ENCODE measurements at regions not wholly inside any gene's neighbourhood (a gene's known extent, or its start where the extent isn't known, plus 50 kb on each side); places are given as distances from the start of the nearest gene placed in this dataset.

DNA sequence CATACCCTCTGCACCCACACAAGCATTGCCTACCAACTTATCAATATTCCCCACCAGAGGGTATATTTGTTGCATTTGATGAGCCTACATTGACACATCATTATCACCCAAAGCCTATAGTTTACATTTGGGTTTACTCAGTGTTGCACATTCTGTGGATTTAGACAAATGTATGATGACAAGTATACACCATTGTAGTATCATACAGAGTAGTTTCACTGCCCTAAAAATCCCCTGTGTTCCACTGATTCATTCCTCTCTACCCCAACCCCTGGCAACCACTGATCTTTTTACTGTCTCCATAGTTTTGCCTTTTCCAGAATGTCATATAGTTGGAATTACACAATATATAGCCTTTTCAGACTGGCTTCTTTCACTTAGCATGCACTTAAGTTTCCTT lies 85.7 kb upstream of the CPLX2 start:
- Histone ChIP-seq H3K4me2 (ENCODE audit: low read length) (no peak overlapping the region), H3K4me1 (ENCODE audit: control insufficient read depth in 1 of 2, insufficient read depth in 2 of 2, low read length in 2 of 2) (no peaks in the 10 kb centered on the region), H3K4ac (ENCODE audit: low read depth, low read length) (no peak overlapping the region), H3K9ac (ENCODE audit: low read length) (no peak overlapping the region), H2AK5ac (ENCODE audit: low read length) (no peak overlapping the region), H3K79me2 (ENCODE audit: control insufficient read depth, insufficient read depth, low read length, poor library complexity) (no peaks in the 10 kb centered on the region), H4K8ac (ENCODE audit: low read depth, low read length) (no peak overlapping the region), H3K9me3 (ENCODE audit: insufficient read depth, low read depth, low read length) (no peaks in the 10 kb centered on the region), H3K27ac (ENCODE audit: low read depth, low read length) (no peak overlapping the region), H2AFZ (ENCODE audit: insufficient read depth, low read length, poor library complexity) (no peak overlapping the region), H3K23ac (ENCODE audit: low read length) (no peak overlapping the region), H4K91ac (ENCODE audit: low read depth, low read length) (no peak overlapping the region), H3K14ac (ENCODE audit: low read length) (no peak overlapping the region), H3K18ac (ENCODE audit: low read length) (no peak overlapping the region), H2BK5ac (ENCODE audit: low read depth, low read length, poor library complexity) (no peak overlapping the region), H2BK12ac (ENCODE audit: low read length) (no peak overlapping the region), H3K4me3 (ENCODE audit: low read depth, low read length) (no peak overlapping the region), H2BK120ac (ENCODE audit: insufficient read depth, low read length, poor library complexity) (no peak overlapping the region), H3K36me3 (ENCODE audit: control insufficient read depth in 1 of 2, insufficient read depth in 2 of 2, low read length in 2 of 2) (no peaks in the 10 kb centered on the region), H4K12ac (ENCODE audit: low read depth, low read length) (no peak overlapping the region), H3K79me1 (ENCODE audit: low read length) (no peaks in the 10 kb centered on the region), H3K27me3 (ENCODE audit: insufficient read depth, low read length) (no peaks in the 10 kb centered on the region)
- no peak for DNase-seq

DNA sequence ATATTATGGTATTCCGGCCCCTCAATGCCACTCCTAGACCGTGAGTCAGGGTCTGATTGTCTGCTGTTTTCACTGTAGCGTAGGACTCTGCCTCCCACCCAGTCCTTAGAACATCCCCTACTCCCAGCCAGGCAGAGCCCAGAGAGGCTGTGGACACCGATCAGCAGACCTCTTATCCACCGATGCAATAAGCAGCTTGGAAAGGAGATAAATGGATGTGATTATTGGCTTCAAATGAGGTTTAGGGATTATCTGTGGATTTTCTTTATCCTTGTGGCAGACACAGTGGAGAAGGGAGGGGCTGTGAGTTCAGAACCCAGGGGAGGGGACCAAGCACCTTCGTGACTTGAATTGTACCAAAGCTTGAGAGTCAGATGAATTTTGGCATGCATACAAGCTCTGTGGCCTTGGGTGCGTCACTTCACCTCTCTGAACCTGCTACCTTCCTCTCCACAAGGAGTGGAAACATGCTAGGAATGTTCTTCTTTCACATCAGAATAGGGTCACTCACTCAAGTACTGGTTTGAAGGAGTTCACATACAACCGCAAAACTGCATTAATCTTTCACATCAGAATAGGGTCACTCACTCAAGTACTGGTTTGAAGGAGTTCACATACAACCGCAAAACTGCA lies 83.1 kb upstream of the CPLX2 start:
- Histone ChIP-seq H4K8ac (ENCODE audit: low read depth, low read length) (no peak overlapping the region), H2AFZ (ENCODE audit: insufficient read depth, low read length, poor library complexity) (no peak overlapping the region), H3K9me3 (ENCODE audit: insufficient read depth, low read depth, low read length) (no peaks in the 10 kb centered on the region), H2BK120ac (ENCODE audit: insufficient read depth, low read length, poor library complexity) (no peak overlapping the region), H3K4me1 (ENCODE audit: control insufficient read depth in 1 of 2, insufficient read depth in 2 of 2, low read length in 2 of 2) (no peaks in the 10 kb centered on the region), H3K27me3 (ENCODE audit: insufficient read depth, low read length) (no peaks in the 10 kb centered on the region), H2BK5ac (ENCODE audit: low read depth, low read length, poor library complexity) (no peak overlapping the region), H3K79me1 (ENCODE audit: low read length) (no peaks in the 10 kb centered on the region), H3K4ac (ENCODE audit: low read depth, low read length) (no peak overlapping the region), H4K91ac (ENCODE audit: low read depth, low read length) (no peak overlapping the region), H4K12ac (ENCODE audit: low read depth, low read length) (no peak overlapping the region), H3K23ac (ENCODE audit: low read length) (no peak overlapping the region), H2BK12ac (ENCODE audit: low read length) (no peak overlapping the region), H3K9ac (ENCODE audit: low read length) (no peak overlapping the region), H3K4me2 (ENCODE audit: low read length) (no peak overlapping the region), H3K36me3 (ENCODE audit: control insufficient read depth in 1 of 2, insufficient read depth in 2 of 2, low read length in 2 of 2) (no peaks in the 10 kb centered on the region), H2AK5ac (ENCODE audit: low read length) (no peak overlapping the region), H3K18ac (ENCODE audit: low read length) (no peak overlapping the region), H3K79me2 (ENCODE audit: control insufficient read depth, insufficient read depth, low read length, poor library complexity) (no peaks in the 10 kb centered on the region), H3K4me3 (ENCODE audit: low read depth, low read length) (no peak overlapping the region), H3K27ac (ENCODE audit: low read depth, low read length) (no peak overlapping the region), H3K14ac (ENCODE audit: low read length) (no peak overlapping the region)
- WGBS (ENCODE audit: extremely low coverage, insufficient coverage, insufficient read length) = no CpG with 5 or more reads among the region's 9 CpGs
- no peak for DNase-seq

DNA sequence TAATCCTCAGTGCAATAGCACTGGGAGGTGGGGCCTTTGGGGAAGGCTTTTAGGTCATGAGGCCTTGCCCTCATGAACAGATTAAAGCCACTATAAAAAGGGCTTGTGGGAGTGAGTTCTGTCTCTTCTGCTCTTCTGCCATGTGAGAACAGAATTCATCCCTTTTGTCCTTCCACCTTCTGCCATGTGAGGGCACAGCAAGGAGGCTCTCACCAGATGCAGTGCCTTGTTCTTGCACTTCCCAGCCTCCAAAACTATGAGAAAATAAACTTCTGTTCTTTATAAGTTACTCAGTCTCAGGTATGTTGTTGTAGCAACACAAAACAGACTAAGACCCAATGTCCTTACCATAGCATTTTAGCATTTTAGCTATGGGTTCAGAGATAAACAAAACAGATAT lies 81.7 kb upstream of the CPLX2 start:
- Histone ChIP-seq H3K18ac (ENCODE audit: low read length) (no peak overlapping the region), H3K4ac (ENCODE audit: low read depth, low read length) (no peak overlapping the region), H3K4me1 (ENCODE audit: control insufficient read depth in 1 of 2, insufficient read depth in 2 of 2, low read length in 2 of 2) (no peaks in the 10 kb centered on the region), H4K8ac (ENCODE audit: low read depth, low read length) (no peak overlapping the region), H4K91ac (ENCODE audit: low read depth, low read length) (no peak overlapping the region), H3K23ac (ENCODE audit: low read length) (no peak overlapping the region), H3K9me3 (ENCODE audit: insufficient read depth, low read depth, low read length) (no peaks in the 10 kb centered on the region), H3K79me2 (ENCODE audit: control insufficient read depth, insufficient read depth, low read length, poor library complexity) (no peaks in the 10 kb centered on the region), H3K27ac (ENCODE audit: low read depth, low read length) (no peak overlapping the region), H3K4me2 (ENCODE audit: low read length) (no peak overlapping the region), H3K14ac (ENCODE audit: low read length) (no peak overlapping the region), H3K9ac (ENCODE audit: low read length) (no peak overlapping the region), H3K79me1 (ENCODE audit: low read length) (no peaks in the 10 kb centered on the region), H3K36me3 (ENCODE audit: control insufficient read depth in 1 of 2, insufficient read depth in 2 of 2, low read length in 2 of 2) (no peaks in the 10 kb centered on the region), H2AK5ac (ENCODE audit: low read length) (no peak overlapping the region), H3K27me3 (ENCODE audit: insufficient read depth, low read length) (no peaks in the 10 kb centered on the region), H2BK5ac (ENCODE audit: low read depth, low read length, poor library complexity) (no peak overlapping the region), H3K4me3 (ENCODE audit: low read depth, low read length) (no peak overlapping the region), H2AFZ (ENCODE audit: insufficient read depth, low read length, poor library complexity) (no peak overlapping the region), H2BK120ac (ENCODE audit: insufficient read depth, low read length, poor library complexity) (no peak overlapping the region), H4K12ac (ENCODE audit: low read depth, low read length) (no peak overlapping the region), H2BK12ac (ENCODE audit: low read length) (no peak overlapping the region)
- no peak for DNase-seq

DNA sequence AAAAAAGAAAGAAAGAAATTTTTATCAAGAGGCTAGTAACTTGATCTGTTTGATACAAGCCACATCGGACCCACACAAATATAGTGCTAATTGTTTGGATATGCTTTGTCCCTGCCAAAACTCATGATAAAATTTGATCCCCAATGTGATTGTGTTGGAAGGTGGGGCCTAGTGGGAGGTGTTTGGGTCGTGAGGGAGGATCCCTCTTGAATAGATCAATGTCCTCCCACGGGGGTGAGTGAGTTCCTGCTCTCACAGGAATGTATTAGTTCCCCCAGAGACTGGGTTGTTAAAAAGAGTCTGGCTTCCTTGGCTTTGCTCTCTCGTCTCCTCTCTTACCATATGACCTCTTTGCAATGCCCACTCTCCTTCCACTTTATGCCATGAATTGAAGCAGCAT lies 80.6 kb upstream of the CPLX2 start:
- Histone ChIP-seq H3K79me1 (ENCODE audit: low read length) (no peaks in the 10 kb centered on the region), H4K8ac (ENCODE audit: low read depth, low read length) (no peak overlapping the region), H2AK5ac (ENCODE audit: low read length) (no peak overlapping the region), H3K4me1 (ENCODE audit: control insufficient read depth in 1 of 2, insufficient read depth in 2 of 2, low read length in 2 of 2) (no peaks in the 10 kb centered on the region), H2BK5ac (ENCODE audit: low read depth, low read length, poor library complexity) (no peak overlapping the region), H3K9me3 (ENCODE audit: insufficient read depth, low read depth, low read length) (no peaks in the 10 kb centered on the region), H3K36me3 (ENCODE audit: control insufficient read depth in 1 of 2, insufficient read depth in 2 of 2, low read length in 2 of 2) (no peaks in the 10 kb centered on the region), H3K4me3 (ENCODE audit: low read depth, low read length) (no peak overlapping the region), H3K79me2 (ENCODE audit: control insufficient read depth, insufficient read depth, low read length, poor library complexity) (no peaks in the 10 kb centered on the region), H3K23ac (ENCODE audit: low read length) (no peak overlapping the region), H3K18ac (ENCODE audit: low read length) (no peak overlapping the region), H2BK12ac (ENCODE audit: low read length) (no peak overlapping the region), H2AFZ (ENCODE audit: insufficient read depth, low read length, poor library complexity) (no peak overlapping the region), H4K91ac (ENCODE audit: low read depth, low read length) (no peak overlapping the region), H2BK120ac (ENCODE audit: insufficient read depth, low read length, poor library complexity) (no peak overlapping the region), H3K9ac (ENCODE audit: low read length) (no peak overlapping the region), H3K14ac (ENCODE audit: low read length) (no peak overlapping the region), H3K4ac (ENCODE audit: low read depth, low read length) (no peak overlapping the region), H3K27ac (ENCODE audit: low read depth, low read length) (no peak overlapping the region), H3K27me3 (ENCODE audit: insufficient read depth, low read length) (no peaks in the 10 kb centered on the region), H4K12ac (ENCODE audit: low read depth, low read length) (no peak overlapping the region), H3K4me2 (ENCODE audit: low read length) (no peak overlapping the region)
- WGBS (ENCODE audit: extremely low coverage, insufficient coverage, insufficient read length) = no CpG with 5 or more reads among the region's 4 CpGs
- no peak for DNase-seq
